ENCODE measurements at regions not wholly inside any gene's neighbourhood (a gene's known extent, or its start where the extent isn't known, plus 50 kb on each side); places are given as distances from the start of the nearest gene placed in this dataset.

DNA sequence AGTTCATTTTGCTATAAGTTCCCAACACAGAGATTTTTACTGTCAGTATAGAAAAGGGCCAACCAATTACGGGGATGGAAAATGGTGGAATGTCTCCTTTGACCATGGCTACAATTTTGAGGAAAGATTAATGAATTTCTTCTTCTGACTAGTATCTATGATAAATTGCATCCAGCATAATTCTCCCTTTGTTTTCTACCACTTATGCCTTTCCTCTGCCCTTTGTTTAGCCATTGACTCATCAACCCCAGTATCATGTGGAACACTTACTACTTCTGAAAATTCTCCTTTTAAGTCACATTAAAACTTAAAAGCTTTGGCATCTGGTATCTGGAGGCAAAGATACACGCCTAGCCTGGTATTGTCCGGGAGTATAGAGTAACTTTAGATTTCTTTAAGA is 92.9 kb upstream of the CADPS start:
- TF ChIP-seq CTCF (conservative IDR thresholded peaks at IDR 0.05; ENCODE audit: low read depth, low read length) (no peak), EZH2phosphoT487 (IDR thresholded peaks at IDR 0.05; ENCODE audit: borderline replicate concordance, low read length) (no peak), EZH2 (IDR thresholded peaks at IDR 0.05; ENCODE audit: low read length, unreplicated experiment) (no peak)

Data from PC-3 (cell line).